T-helper 2 cell (primary cell): ENCODE measurements at regions not wholly inside any gene's neighbourhood (a gene's known extent, or its start where the extent isn't known, plus 50 kb on each side); places are given as distances from the start of the nearest gene placed in this dataset.

Experiments
- DNase-seq, 5 experiments: peaks; one replicate each; pipeline versions ENCODE4 v3.0.0 to v3.0.0-alpha.2; 2012 to 2022

GRCh38 chr2:62564380-62565137, 58.6 kb upstream of the TMEM17 start:
- no peak for DNase-seq

DNA sequence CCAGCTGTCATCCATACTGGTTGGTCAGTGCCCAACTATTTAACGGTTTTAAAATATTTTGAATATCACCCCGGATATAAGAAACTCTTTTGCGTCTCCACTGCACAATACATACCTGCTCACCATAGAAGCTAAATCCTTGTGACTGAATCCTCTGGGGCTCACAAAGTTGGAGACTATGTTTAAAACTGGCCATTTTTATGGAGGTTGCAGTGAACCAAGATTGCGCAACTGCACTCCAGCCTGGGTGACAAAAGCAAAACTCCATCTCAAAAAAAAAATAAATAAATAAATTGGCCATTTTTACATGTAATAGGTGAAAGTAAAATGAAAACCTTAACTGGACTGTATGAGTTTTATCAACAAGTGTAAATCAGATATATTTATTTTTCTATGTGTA, 55.6 kb upstream of the TMEM17 start:
- no peak for DNase-seq

DNA sequence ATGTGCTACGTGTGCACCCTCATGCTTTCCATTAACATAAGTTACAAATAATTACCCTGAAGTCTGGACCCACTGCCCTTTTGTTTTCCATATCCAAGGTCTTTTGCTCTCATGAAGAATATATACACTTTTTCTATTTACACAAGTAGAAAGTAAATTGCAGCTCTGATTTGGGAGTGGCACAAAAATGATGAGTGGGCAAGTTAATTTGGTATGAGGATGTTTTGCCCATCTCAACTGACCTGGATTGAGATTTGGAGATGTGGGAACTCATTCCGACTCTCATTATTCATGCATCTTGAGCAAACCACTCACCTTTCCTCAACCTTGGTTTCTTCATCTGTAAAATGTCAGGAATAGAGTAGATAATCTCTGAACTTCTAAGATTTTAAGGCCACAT, 53.6 kb upstream of the TMEM17 start:
- no peak for DNase-seq

GRCh38 chr2:62558743-62559142, 52.7 kb upstream of the TMEM17 start:
- DNase-seq, result no peak

DNA sequence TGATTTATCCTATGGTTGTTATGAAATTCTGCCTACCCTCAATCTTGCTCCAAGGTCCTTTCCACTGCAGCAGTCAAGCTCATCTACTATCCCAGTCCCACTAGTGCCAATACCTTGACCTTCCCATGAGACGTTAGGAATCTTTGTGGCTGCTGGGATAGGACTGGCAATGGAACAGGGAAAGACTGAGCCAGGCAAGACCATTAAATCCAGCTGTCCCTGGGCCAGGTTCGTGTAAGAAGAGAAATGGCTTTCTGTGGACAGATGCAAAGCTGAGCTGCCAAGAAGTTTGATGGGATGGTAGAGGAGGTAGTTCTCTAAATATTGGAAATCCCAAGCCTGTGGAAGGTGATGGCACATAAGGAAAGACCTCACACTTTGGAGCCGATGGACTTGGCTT, 50.1 kb upstream of the TMEM17 start:
- DNase-seq, result no peak
